ENCODE measurements at regions not wholly inside any gene's neighbourhood (a gene's known extent, or its start where the extent isn't known, plus 50 kb on each side); places are given as distances from the start of the nearest gene placed in this dataset.

DNA sequence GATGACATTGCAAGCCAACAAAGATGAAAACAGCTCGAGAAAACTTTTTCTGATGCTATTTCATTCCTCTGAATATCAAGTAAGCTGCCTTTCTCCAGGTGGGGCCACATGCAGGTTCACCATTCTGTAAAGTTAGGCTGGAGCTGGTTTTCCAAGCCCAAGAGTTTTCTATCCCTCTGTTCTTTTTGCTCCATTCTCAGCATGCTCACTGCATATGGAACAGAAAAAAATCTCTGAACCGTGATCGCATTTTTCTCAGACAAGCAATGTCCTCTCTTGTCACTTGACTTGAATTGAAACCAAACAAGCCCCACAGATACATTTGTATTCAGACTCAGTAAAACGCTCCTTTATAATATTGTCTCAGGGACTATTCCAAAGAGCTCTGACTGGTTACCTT, 451.6 kb downstream of the FRK start:
- TF ChIP-seq, protein P1, sequence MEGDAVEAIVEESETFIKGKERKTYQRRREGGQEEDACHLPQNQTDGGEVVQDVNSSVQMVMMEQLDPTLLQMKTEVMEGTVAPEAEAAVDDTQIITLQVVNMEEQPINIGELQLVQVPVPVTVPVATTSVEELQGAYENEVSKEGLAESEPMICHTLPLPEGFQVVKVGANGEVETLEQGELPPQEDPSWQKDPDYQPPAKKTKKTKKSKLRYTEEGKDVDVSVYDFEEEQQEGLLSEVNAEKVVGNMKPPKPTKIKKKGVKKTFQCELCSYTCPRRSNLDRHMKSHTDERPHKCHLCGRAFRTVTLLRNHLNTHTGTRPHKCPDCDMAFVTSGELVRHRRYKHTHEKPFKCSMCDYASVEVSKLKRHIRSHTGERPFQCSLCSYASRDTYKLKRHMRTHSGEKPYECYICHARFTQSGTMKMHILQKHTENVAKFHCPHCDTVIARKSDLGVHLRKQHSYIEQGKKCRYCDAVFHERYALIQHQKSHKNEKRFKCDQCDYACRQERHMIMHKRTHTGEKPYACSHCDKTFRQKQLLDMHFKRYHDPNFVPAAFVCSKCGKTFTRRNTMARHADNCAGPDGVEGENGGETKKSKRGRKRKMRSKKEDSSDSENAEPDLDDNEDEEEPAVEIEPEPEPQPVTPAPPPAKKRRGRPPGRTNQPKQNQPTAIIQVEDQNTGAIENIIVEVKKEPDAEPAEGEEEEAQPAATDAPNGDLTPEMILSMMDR (IDR thresholded peaks at IDR 0.05; ENCODE audit: low read depth, low read length): no peak
- TF ChIP-seq MYC (IDR thresholded peaks at IDR 0.05; ENCODE audit: low read depth, low read length) (no peak), POLR2A (IDR thresholded peaks at IDR 0.05; ENCODE audit: extremely low read depth, insufficient read length) (no peak)

All from NB4 (cell line).